HG02973 (cell line): ENCODE measurements at regions not wholly inside any gene's neighbourhood (a gene's known extent, or its start where the extent isn't known, plus 50 kb on each side); places are given as distances from the start of the nearest gene placed in this dataset.

Experiments
- ATAC-seq: cut with Tn5 transposase; IDR thresholded peaks from one replicate; pipeline ENCODE4 v1.9.1; 2021; ENCODE audit warnings: moderate library complexity; ENCODE audit not compliant: unreplicated experiment

DNA sequence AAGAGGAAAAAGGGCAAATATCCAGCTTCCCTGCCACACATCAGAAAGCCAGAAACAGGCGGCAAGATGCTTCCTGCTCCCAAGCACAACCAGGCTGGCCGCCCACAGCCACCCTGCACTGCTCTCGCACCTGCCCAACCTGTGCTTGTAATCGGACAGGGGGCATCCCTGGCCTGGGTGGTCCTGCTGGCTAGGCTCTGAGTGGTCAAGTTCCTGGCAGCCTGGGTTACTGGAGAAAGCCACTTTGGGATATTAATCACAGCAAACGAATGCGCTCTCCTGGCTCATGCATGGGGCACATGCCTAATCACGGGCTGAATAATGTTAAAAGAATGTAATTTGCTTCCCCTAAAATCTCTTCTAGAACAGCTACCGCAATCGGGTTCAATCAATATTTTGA lies 442.4 kb downstream of the MCTP2 start:
- ATAC-seq, result no peak

DNA sequence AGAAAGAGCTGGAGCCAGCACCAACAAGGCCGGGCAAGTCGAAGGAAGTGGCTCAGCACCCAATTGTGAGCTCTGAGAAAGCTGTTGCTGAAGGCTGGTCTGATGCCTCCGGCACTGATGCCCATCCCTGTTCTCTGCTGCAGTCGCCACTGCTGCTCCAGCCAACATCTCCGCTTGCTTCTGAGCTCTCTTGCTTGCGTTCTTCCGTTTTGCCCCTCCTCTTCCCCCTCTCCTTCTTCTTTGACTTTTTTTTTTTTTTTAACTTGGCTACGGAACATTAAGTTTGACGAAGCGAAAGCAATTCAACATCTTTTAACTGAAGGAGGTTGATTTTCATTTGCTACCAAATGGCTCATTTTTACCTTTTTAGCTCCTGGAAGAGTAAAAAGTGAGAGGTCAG lies 442.9 kb downstream of the MCTP2 start:
- ATAC-seq, result no peak

- no peak for ATAC-seq
Observed at GRCh38 chr15:94677202-94677790, 445.9 kb downstream of the MCTP2 start.

DNA sequence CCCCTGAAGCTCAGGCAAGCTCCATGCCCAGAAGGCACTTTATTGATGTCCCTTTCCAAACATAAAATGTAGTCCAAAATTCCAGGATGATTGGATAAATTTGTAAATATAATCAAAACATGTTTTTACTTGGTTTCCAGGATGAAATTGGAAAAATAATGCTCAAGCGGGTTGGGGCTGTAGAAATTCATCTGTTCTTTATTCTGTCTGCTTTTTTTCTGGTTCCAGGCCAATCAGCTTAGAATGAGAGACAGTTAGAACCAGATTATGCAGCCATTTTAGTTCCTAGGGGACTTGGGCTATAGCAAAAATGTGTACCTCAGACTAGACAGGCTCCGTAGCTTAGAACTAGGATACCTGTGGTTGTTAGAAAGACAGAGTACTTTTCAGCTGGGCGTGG lies 450.8 kb downstream of the MCTP2 start:
- ATAC-seq, result no peak

DNA sequence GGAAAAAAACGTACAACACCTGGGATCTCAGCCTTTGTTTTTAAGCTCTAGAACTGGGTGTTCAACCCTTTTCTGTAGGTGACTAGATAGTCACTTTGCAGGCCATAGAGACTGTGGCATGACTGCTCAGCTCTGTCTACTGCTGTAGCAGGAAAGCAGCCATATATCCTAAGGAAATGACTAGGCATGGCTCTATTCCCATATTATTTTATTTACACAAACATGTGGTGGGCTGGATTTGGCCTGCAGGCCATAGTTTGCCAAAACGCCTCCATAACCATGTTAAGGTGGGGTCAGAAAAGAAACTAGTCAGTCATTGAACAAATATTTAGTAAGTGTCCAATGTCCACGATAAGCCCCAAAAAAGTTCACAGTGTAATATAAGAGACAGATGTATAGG lies 452.5 kb downstream of the MCTP2 start:
- no peak for ATAC-seq

DNA sequence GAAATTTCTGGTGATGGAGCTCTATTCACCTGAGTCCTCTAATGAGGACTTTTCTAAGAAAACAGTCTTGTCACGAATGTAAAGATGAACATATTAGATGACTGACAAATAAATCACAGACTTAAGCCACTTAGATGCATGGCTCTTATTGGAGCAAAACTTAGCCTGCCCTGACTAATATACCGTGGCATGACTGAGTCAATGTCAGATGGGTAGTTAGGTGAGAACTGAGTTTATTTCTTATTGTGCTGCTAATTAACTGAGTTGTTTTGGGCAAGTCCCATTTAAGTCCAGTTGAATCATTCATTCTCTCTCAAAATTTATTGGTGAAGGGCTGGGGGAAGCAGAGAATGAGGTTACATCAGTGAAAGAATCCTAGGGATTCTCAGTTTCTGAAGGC lies 459.8 kb downstream of the MCTP2 start:
- ATAC-seq, result no peak

- ATAC-seq, result no peak
Observed at GRCh38 chr15:94692710-94693109, 461.3 kb downstream of the MCTP2 start.

DNA sequence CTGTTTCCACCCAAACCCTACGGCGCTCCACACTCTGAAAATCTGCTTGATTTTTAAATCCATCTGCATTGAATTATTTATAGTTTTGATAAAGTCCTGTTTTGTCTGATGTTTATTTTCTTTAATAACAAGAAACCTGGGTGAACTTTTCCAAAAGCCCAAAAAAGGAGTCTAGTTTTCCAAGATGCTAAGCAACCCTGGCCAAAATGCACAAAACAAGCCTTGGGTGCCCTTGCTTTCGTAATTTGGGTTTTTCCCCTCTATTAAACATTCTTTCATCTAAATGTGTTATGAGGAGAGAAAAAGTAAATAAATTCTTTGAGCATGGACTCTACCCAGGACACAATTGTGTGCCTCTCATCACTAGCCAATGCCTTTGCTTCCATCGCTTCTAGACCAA lies 468.9 kb downstream of the MCTP2 start:
- no peak for ATAC-seq

DNA sequence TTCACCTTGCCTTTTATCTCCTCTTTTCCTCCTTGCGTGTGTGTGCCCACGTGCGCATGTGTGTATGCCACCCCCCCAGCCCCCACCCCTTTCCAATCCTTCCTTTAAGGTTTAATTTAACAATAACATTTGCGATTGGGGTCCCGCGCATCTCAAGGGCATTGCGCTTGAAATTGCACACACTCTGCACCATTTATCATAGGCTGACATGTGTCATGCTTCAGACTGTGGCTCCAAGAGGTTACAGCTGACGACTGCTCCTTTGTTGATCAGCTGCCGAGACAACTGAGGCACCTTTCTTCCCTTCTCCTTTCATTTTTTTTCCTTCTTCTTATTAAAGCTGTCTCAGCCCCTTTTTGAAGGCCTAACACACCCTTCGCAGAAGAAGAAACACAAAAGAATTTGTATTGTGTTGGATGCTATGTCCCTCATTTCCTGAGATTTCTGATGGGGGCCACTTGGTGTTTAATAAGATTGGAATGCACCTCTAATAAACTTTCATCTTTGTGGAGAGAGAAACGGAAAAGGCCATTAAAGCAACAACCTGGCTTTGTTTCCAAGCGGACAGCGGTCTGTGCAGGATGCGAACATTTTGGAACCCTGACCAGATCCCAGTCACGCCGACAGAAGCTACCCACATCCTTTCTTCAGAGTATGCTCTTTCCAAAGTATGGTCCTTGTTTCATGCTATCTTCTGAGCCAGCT lies 470.1 kb downstream of the MCTP2 start:
- no peak for ATAC-seq

DNA sequence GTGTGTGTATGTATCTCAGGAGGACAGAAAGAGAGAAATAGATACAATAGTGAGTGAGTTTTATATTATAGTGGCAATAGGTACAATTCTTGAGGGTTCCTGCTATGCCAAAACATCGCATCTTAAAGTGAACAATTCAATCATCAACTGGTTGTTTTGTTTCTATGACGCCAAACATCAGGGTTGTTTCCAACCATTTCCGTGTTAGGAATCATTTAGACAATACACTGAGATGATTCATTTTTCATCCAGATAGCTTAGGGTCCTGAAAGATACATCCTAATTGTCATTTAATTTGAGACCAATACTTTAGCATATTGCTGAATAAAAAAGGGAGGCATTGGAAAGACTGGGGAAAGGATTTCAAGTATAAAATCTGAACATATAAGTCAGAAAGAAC lies 472.2 kb downstream of the MCTP2 start:
- ATAC-seq, result no peak

GRCh38 chr15:94704421-94704820 lies 473.1 kb downstream of the MCTP2 start:
- ATAC-seq, result no peak

DNA sequence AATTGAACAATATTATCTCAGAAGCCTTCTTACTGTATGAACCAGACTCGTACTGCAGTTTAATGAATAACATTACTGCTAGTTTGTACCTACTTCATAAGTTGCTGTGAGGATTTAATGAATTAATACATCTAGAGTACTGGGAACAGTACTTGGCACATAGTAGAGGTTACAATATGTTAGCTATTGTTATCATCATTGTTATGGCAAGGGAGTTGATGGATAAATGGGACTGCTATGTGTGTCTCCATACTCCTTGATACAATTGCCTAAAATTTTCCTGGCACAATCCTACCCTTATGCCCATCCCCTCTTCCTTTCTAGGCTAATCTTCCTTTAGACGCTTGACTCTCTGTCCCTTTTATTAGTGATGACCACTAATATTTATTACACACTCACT lies 473.6 kb downstream of the MCTP2 start:
- no peak for ATAC-seq

DNA sequence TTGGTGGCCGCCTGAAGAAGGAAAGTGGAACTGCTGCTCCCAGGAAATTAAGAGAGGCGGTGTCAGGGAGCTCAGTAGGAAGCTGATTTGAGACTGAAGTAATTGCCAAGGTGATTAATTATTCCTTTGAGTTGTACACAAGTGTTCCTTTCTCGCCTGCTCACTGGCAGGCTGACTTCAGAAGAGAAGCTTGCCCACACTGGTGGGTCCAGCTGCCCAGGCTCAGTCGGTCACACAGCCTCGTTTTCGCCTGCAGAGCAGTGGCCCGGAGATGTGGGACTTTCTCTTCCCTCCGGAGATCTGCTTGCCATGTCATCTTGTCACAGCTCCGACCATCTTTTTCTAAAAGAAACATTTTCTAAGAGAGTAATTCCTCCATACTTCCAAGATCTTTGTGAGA lies 478.0 kb downstream of the MCTP2 start:
- ATAC-seq, result no peak

DNA sequence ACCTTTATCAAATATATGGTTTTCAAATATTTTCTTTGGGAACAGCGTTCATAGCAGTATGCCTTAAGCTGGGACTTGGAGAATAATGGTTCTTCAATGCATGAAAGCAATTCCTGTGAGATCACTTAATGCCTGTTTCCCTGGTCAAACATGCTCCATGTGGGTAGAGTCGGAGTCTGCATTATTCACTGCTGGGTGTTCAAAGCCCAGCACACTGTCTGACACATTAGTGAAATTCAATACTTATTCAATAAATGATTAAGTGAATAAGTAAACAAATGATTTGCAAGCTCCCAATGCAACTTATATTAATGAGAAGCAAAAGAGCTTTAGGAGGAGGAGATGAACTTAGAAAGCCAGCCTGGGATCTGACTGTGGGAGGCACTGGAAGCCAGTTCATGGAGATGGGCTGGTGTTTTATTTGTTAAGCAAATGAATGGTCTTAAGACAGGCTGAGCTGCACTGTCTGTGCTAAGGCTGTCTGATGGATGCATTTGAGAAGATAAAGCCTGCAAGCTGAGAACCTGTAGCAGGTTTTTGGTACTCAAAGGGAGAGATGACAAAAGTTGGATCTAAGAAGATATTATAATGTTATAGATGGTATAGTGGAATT lies 490.8 kb downstream of the MCTP2 start:
- no peak for ATAC-seq

- no peak for ATAC-seq
Observed at GRCh38 chr15:94723801-94724200, 492.4 kb downstream of the MCTP2 start.

DNA sequence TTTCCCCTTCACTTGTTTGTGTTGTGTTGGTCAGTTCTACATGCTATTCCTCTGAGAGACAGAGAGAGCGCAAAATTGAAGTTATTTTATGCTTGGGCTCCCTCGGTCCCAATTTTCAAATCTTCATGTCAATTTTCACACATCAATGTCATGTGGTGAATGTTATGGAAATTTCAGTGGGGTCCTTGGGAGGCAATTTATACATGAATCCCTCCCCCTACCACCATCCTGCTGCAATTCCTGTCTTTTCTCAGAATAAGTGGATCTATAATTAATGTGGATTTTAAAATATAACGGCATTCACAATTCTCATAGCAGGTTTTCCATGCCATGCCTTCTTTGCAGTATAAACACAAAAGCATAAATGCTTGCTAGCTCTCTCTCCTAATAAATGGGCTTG lies 499.9 kb downstream of the MCTP2 start:
- no peak for ATAC-seq

DNA sequence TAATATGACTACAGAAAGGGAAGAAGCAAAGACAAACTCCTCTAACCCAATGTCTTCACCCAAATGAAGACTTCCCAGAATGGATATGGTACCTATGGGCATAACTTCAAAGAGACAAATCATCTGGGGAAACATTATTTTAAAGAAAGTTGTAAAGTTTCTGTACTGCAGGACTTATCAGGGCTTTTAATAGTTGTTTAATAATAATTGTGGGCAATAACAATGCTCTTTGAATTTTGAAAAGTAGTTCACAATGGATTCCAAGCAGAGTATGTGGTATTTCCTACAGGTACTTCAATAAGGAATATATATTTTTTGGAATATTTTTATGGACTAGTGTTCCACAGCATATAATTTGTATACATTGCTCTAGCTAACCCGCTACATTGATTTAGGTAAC lies 503.1 kb downstream of the MCTP2 start:
- no peak for ATAC-seq

- ATAC-seq, result no peak
Observed at GRCh38 chr15:94736236-94736635, 504.9 kb downstream of the MCTP2 start.

- ATAC-seq, result no peak
Observed at GRCh38 chr15:94739639-94740038, 508.3 kb downstream of the MCTP2 start.

DNA sequence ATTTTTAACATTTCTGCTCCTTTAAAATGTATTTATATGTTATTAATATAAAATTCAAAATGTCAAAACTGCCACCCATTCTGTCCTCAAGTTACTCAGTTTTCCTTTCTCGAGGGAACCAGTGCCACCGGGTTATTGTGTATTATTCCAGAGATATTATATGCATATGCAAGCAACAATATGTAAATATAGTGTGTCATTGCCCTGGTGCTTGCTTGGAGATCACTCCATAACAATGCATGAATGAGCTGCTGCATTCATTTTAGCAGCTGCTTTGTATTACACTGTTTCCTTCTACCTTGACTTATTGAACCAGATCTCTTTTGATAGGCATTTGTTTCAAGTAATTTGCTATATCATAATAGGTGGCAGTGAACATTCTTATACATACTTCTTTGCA lies 509.1 kb downstream of the MCTP2 start:
- ATAC-seq, result no peak

GRCh38 chr15:94743668-94744067 lies 512.3 kb downstream of the MCTP2 start:
- ATAC-seq, result no peak

DNA sequence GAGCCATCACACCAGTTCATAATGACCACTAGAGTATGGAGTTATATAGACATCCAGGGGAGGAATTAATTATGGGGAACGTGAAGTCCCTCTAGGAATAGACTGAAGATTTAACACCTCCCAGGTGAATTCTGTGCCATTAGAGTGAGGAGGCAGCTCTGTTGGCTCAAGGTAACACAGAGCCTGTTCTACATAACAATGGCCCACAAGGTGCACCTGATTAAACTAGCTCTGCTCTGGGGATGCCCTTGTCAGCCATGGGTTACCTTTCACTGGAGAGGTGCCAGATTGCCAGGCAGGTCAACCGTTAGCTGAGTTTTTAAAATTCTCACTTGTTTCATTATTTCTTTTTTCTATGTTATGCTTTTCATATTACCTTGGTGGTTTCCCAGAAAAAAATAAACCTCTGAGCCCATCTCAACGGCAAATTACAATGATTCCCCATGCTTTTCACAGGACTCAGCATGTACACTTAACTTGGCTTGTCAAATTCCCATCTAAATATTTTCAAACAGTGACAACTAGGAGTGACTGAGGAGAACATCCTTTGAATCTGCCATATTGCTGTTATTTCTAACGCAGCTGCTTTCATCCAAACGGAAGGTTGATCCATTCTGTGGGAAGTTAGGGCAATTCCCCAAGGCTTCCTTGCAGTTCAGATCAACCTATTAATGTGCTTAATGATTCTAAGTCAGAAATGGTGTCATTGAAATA lies 512.9 kb downstream of the MCTP2 start:
- ATAC-seq, result no peak
